ENCODE measurements at regions not wholly inside any gene's neighbourhood (a gene's known extent, or its start where the extent isn't known, plus 50 kb on each side); places are given as distances from the start of the nearest gene placed in this dataset.

GRCh38 chr10:117905404-117905803 is 141.3 kb downstream of the RAB11FIP2 start:
- H2AFZ ChIP-seq (ENCODE audit: low read depth): no peak overlapping the region
- no peak overlapping the region for H3K4me3 ChIP-seq (ENCODE audit: low read depth in 2 of 2, low read length in 1 of 2)
- ChIA-PET POLR2A (no interaction called here), CTCF (no interaction called here)
- H3K9me3 ChIP-seq: no peaks in the 10 kb centered on the region
- no peak overlapping the region for H3K9ac ChIP-seq
- no peaks in the 10 kb centered on the region for H3K36me3 ChIP-seq (replicated peaks in 1 of 2; ENCODE audit: control insufficient read depth in 1 of 2, insufficient read depth in 2 of 2, low read length in 1 of 2)
- H3K4me2 ChIP-seq: no peak overlapping the region
- WGBS (ENCODE audit: low lambda C conversion rate): 38% methylated on average over 1 of the region's 1 CpG
- H3K79me2 ChIP-seq (ENCODE audit: insufficient read depth): no peaks in the 10 kb centered on the region
- H4K20me1 ChIP-seq (ENCODE audit: insufficient read depth): no peaks in the 10 kb centered on the region
- H3K4me1 ChIP-seq (ENCODE audit: control insufficient read depth in 1 of 2, insufficient read depth in 2 of 2, low read depth in 1 of 2, low read length in 1 of 2): peaks cover 0 to 5% of the 10 kb centered on the region in 2 experiments; a peak in 1 of 4 replicates
- no peaks in the 10 kb centered on the region for H3F3A ChIP-seq (replicated peaks; ENCODE audit: insufficient read depth)
- H3K27ac ChIP-seq (ENCODE audit: low read depth in 2 of 2, low read length in 1 of 2): no peak overlapping the region
- no peak for DNase-seq
- TF ChIP-seq GABPA (IDR thresholded peaks at IDR 0.05; ENCODE audit: low read depth) (no peak), MAX (IDR thresholded peaks at IDR 0.05; ENCODE audit: low read depth) (no peak), RXRA (IDR thresholded peaks at IDR 0.05; ENCODE audit: borderline replicate concordance, low read depth) (no peak), JUND (IDR thresholded peaks at IDR 0.05) (no peak), MEF2A (IDR thresholded peaks at IDR 0.05; ENCODE audit: borderline replicate concordance, low read depth) (no peak), RCOR1 (IDR thresholded peaks at IDR 0.05; ENCODE audit: low read length) (no peak), SIN3A (IDR thresholded peaks at IDR 0.05; ENCODE audit: borderline replicate concordance, low read depth, low read length) (no peak), GATA2 (CRISPR knock-in tag; IDR thresholded peaks at IDR 0.05) (no peak), YY1 (IDR thresholded peaks at IDR 0.05; ENCODE audit: low read depth) (no peak), RFX5 (IDR thresholded peaks at IDR 0.05; ENCODE audit: low read length) (no peak), PBX3 (IDR thresholded peaks at IDR 0.05) (no peak), TCF12 (IDR thresholded peaks at IDR 0.05) (no peak), EZH2phosphoT487 (IDR thresholded peaks at IDR 0.05; ENCODE audit: borderline replicate concordance, low read depth) (no peak), NFIC (IDR thresholded peaks at IDR 0.05; ENCODE audit: borderline replicate concordance) (no peak), USF2 (IDR thresholded peaks at IDR 0.05; ENCODE audit: borderline replicate concordance, low read depth, low read length) (no peak)
- no peaks in the 10 kb centered on the region for H3K9me2 ChIP-seq
- H3K27me3 ChIP-seq (ENCODE audit: insufficient read depth): no peaks in the 10 kb centered on the region

DNA sequence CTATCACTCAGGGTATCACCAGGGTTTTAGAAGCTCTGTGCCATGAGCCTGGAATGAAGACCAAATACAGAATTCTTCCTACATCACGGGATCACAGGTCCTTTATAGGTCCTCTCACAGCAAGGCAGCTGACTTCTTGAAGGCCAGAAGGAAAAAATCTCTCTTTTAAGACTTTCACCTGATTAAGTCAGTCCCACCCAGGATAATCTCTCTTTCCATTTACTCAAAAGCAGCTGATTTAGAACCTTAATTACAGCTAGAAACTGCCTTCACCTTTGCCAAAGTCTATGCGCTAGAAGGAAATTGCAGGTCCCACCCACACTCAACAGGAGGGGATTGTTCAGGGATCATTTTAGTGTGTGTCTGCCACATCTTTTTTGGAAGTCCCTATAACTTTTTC is 135.1 kb downstream of the RAB11FIP2 start:
- no peaks in the 10 kb centered on the region for H3F3A ChIP-seq (replicated peaks; ENCODE audit: insufficient read depth)
- H3K9me2 ChIP-seq: no peaks in the 10 kb centered on the region
- H3K9ac ChIP-seq: no peak overlapping the region
- no peaks in the 10 kb centered on the region for H3K27me3 ChIP-seq (ENCODE audit: insufficient read depth)
- no peak overlapping the region for H3K27ac ChIP-seq (ENCODE audit: low read depth in 2 of 2, low read length in 1 of 2)
- no peak overlapping the region for H3K4me3 ChIP-seq (ENCODE audit: low read depth in 2 of 2, low read length in 1 of 2)
- no peak overlapping the region for H2AFZ ChIP-seq (ENCODE audit: low read depth)
- no peak overlapping the region for H3K4me2 ChIP-seq
- POLR2A ChIA-PET: no interaction called here
- no peaks in the 10 kb centered on the region for H3K9me3 ChIP-seq
- no peaks in the 10 kb centered on the region for H3K79me2 ChIP-seq (ENCODE audit: insufficient read depth)
- DNase-seq: no peak
- WGBS (ENCODE audit: low lambda C conversion rate): 17% methylated on average over 2 of the region's 2 CpGs
- TF ChIP-seq CTCF (IDR thresholded peaks at IDR 0.05) (no peak), FOXJ3 (CRISPR knock-in tag; IDR thresholded peaks at IDR 0.05) (no peak), JUND (IDR thresholded peaks at IDR 0.05) (no peak), POLR2AphosphoS5 (IDR thresholded peaks at IDR 0.05; ENCODE audit: low read depth, low read length) (no peak), FOSL2 (IDR thresholded peaks at IDR 0.05; ENCODE audit: borderline replicate concordance, low read depth) (no peak), FOXM1 (IDR thresholded peaks at IDR 0.05; ENCODE audit: low read depth) (no peak), YY1 (IDR thresholded peaks at IDR 0.05; ENCODE audit: low read depth) (no peak), GATA2 (CRISPR knock-in tag; IDR thresholded peaks at IDR 0.05) (no peak)
- CTCF ChIA-PET: no interaction called here
- no peaks in the 10 kb centered on the region for H3K4me1 ChIP-seq (ENCODE audit: control insufficient read depth in 1 of 2, insufficient read depth in 2 of 2, low read depth in 1 of 2, low read length in 1 of 2)
- H4K20me1 ChIP-seq (ENCODE audit: insufficient read depth): no peaks in the 10 kb centered on the region
- no peaks in the 10 kb centered on the region for H3K36me3 ChIP-seq (replicated peaks in 1 of 2; ENCODE audit: control insufficient read depth in 1 of 2, insufficient read depth in 2 of 2, low read length in 1 of 2)

Data from SK-N-SH (cell line).